ENCODE measurements at regions not wholly inside any gene's neighbourhood (a gene's known extent, or its start where the extent isn't known, plus 50 kb on each side); places are given as distances from the start of the nearest gene placed in this dataset.

GRCh38 chr1:88275259-88275862, 408.7 kb upstream of the PKN2 start:
- no peak for DNase-seq

GRCh38 chr1:88276163-88276562, 407.9 kb upstream of the PKN2 start:
- no peak for DNase-seq

GRCh38 chr1:88284066-88284465, 400.0 kb upstream of the PKN2 start:
- DNase-seq, result no peak

GRCh38 chr1:88284666-88285366, 399.3 kb upstream of the PKN2 start:
- DNase-seq, result no peak

- no peak for DNase-seq
These were observed 397.4 kb upstream of the PKN2 start for GRCh38 chr1:88286716-88287115.

- no peak for DNase-seq
These were observed 395.5 kb upstream of the PKN2 start for GRCh38 chr1:88288571-88288970.

- DNase-seq, result no peak
These were observed 394.5 kb upstream of the PKN2 start for GRCh38 chr1:88289401-88290102.

- no peak for DNase-seq
These were observed 392.3 kb upstream of the PKN2 start for GRCh38 chr1:88291611-88292354.

- no peak for DNase-seq
These were observed 390.3 kb upstream of the PKN2 start for GRCh38 chr1:88293691-88294190.

- no peak for DNase-seq
These were observed 387.8 kb upstream of the PKN2 start for GRCh38 chr1:88296227-88296626.

GRCh38 chr1:88296642-88297041, 387.4 kb upstream of the PKN2 start:
- DNase-seq, result no peak

- DNase-seq, result no peak
These were observed 385.6 kb upstream of the PKN2 start for GRCh38 chr1:88298506-88298905.

- no peak for DNase-seq
These were observed 383.3 kb upstream of the PKN2 start for GRCh38 chr1:88300752-88301263.

- no peak for DNase-seq
These were observed 381.1 kb upstream of the PKN2 start for GRCh38 chr1:88302843-88303486.

GRCh38 chr1:88311265-88311664, 372.8 kb upstream of the PKN2 start:
- DNase-seq, result no peak

GRCh38 chr1:88311907-88312306, 372.2 kb upstream of the PKN2 start:
- DNase-seq, result no peak

- DNase-seq, result no peak
These were observed 366.7 kb upstream of the PKN2 start for GRCh38 chr1:88317396-88317795.

- DNase-seq, result no peak
These were observed 365.3 kb upstream of the PKN2 start for GRCh38 chr1:88318740-88319139.

GRCh38 chr1:88320291-88320690, 363.8 kb upstream of the PKN2 start:
- no peak for DNase-seq

- no peak for DNase-seq
These were observed 362.4 kb upstream of the PKN2 start for GRCh38 chr1:88321706-88322105.

GRCh38 chr1:88324899-88325298, 359.2 kb upstream of the PKN2 start:
- no peak for DNase-seq
